GM12801 (cell line): ENCODE measurements at regions not wholly inside any gene's neighbourhood (a gene's known extent, or its start where the extent isn't known, plus 50 kb on each side); places are given as distances from the start of the nearest gene placed in this dataset.

Experiments used
- TF ChIP-seq, protein P1 (sequence below): IDR thresholded peaks from one replicate; pipeline ENCODE4 v1.5.1; 2011; ENCODE audit warnings: control low read depth; ENCODE audit not compliant: insufficient read length; ENCODE audit errors: extremely low read depth

DNA sequence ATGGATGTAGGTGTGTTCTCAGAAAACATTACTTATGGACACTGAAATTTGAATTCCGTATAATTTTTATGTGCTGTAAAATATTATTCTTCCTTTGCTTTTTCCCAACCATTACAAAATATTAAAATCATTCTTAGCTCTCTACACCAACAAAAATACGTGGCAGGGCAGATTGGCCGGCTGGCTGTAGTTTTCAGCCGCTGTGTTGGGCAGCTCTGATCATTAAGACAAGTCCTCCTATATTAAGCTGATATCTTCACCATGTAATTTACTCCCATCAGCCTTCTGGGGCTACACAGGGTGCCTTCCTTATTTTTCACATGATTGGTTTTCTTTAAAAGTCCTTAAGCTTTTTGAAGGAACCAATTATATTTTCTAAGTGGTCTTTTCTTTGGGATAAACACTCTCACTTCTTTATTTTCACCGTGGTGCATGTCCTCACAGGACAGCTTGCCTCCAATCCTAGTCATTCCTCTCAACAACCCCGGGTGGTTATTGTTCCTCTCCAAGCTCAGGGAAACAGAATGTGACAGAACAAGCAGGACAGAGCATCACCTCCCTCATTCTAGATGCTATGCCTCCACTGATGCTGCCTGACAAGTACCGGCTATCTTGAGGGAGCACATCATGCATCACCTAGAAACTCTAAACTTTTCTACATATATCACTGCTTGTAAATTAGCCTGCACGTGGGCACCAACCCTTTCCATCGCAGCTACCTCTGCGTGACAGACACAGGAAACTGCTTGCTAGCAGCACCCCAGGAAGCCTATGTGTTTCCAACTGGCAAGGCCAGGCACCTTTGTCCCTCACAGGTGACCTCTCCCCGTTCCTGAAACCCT lies 362.3 kb downstream of the MYCN start:
- TF ChIP-seq, protein P1, sequence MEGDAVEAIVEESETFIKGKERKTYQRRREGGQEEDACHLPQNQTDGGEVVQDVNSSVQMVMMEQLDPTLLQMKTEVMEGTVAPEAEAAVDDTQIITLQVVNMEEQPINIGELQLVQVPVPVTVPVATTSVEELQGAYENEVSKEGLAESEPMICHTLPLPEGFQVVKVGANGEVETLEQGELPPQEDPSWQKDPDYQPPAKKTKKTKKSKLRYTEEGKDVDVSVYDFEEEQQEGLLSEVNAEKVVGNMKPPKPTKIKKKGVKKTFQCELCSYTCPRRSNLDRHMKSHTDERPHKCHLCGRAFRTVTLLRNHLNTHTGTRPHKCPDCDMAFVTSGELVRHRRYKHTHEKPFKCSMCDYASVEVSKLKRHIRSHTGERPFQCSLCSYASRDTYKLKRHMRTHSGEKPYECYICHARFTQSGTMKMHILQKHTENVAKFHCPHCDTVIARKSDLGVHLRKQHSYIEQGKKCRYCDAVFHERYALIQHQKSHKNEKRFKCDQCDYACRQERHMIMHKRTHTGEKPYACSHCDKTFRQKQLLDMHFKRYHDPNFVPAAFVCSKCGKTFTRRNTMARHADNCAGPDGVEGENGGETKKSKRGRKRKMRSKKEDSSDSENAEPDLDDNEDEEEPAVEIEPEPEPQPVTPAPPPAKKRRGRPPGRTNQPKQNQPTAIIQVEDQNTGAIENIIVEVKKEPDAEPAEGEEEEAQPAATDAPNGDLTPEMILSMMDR = no peak

DNA sequence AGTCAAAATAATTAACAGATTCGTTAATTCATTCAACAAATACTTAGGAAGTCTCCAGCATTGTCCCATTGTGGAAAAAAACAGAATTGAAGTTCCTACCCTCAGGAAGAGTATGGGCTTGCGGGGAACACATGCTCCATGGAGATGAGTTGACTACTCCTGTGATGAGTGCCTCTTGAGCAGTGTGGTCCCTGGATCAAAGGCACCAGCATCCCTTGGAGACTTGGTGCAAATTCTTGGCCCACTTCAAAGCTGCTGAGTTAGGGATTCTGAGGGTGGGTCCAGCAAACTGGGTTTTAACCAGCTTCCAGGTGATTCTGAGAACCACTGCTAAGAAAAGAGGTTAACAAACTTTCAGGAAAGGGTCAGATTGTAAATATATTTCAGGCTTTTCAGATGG lies 361.6 kb downstream of the MYCN start:
- TF ChIP-seq, protein P1 = no peak

DNA sequence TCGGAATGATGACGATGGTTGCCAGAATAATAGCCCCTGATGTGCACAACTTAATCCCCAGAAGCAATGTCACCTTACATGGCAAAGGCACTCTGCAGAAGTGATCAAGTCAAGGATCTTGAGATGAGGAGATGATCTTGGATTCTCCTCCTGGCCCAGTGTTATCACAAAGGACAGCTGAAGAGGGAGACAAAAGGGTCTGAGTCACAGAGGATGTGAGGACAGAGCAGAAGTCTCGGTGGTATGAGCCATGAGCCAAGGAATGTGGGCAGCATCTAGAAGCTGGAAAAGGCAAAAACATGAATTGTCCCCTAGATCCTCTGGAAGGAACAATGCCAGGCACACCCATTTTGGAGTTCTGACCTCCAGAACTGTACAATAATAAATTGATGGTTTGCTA lies 358.5 kb downstream of the MYCN start:
- TF ChIP-seq, protein P1 = no peak

DNA sequence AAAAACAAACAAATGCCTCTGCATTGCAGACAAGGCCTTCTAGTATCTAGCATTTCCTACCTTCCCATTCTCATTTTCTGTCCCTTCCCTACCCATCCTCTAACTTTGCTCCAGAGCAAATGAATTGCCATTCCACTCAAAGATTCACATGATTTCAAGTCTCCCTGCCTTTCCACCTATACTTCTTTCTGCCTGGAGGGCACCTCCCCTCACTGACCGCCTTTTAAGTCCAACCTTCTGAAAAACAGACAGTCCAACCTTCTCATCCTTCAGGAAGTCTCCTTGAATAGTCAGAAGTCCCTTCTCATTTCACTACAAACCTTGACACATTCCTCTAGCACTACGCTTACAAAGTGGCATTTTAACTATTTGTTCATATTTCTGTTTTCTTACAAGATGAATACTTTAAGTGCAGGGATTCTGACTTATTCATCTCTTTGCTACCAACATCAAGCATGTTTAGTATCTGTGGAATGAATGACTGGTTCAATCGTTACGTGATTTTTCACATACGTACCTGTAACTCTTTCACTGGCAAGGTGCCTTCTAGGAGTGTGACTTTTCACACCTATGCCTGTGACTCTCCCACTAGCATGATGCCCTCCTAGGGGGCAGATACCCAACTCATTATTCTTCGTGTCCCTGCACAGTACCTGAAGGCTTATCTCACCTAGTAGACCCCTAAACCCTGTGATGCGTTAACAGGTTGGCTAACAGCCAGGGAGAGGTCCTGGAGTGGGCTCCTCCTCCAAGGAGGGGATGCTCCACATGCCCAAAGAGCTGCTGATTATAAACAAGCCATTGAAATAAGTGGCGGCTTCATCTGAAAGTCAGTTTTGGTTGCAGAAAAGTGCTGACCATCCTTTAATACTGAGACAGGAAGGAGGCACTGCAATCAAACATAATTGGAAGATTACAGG lies 356.2 kb downstream of the MYCN start:
- TF ChIP-seq, protein P1 = no peak

DNA sequence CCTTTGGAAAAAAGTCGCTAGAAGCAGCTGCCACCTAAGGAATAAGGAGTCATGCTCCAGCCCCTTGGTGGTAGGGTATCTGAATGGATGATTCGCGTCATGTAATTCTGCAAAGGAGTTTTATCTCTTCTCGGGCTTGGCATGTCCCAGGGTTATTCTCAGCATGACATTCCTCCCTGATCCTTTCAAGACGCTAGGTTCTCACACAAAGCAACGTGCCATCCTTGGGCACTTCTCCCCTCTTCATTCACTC lies 355.6 kb downstream of the MYCN start:
- TF ChIP-seq, protein P1 = no peak

DNA sequence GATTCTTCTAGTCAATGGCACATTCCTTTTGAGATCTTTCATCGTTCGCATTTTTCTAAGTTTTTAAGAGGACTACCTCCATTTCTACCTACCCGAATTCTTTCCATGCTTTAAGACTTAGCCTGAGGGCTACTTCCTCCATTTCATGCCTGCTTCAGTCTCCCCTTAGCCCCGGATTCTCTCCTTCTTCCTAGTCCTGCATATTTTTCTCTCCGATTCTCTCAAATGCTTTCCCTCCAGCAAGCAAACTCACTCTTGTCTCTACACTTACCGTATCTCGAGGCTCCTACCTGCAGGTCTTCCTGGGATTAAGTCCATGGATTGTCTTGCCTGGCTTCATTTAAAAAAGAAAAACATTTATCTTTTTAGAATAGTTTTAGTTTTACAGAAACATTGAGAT lies 354.4 kb downstream of the MYCN start:
- TF ChIP-seq, protein P1 = no peak

DNA sequence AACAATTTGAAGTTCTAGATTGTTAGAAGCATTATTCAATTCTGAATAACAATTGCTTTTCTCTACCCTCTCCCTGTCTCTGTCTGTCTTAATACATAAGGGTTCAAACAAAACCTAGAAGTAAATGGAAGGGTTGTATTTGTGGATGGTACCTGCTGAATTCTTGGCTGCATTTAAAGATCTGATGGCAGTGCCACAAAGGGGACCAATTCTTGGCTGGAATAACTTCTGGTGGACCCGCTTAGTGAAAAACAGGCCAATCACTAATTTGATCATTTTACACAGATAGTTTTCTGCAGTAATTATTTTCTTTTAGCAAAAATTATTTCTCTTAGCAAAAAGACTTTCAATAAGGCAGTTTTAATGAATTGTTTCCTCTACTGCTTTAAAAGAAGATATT lies 353.5 kb downstream of the MYCN start:
- TF ChIP-seq, protein P1 = no peak
